Right renal cortex interstitium (tissue), 3 donors: ENCODE measurements at regions not wholly inside any gene's neighbourhood (a gene's known extent, or its start where the extent isn't known, plus 50 kb on each side); places are given as distances from the start of the nearest gene placed in this dataset.

Experiments used
- DNase-seq, 3 donors: peaks; one replicate each; pipeline ENCODE4 v3.0.0-alpha.2; 2013; ENCODE audit warnings: low read depth in 3 of 3, low spot score in 2 of 3

DNA sequence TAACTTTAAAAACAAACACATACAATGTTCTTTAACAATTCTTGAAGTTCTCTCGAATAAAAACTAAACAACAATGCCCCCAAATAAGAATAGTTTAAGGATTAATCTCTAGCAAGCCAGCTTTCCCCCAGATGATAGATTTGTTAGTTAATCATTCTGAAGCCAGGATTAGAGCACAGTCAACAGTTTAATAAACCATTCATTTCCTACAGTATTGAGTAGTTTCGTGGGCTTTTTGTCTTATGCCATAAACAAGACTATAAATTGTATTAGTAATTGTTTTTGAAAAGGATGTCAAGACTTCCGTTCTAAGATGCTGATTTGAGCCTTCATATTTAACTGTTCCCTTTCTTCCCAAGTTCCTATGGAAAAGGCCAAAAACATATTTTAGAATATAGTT, 136.6 kb downstream of the PIK3R1 start:
- no peak for DNase-seq

- no peak for DNase-seq
Measured at GRCh38 chr5:68353605-68354004, 138.0 kb downstream of the PIK3R1 start.

- DNase-seq: no peak
Measured at GRCh38 chr5:68354315-68354714, 138.8 kb downstream of the PIK3R1 start.

DNA sequence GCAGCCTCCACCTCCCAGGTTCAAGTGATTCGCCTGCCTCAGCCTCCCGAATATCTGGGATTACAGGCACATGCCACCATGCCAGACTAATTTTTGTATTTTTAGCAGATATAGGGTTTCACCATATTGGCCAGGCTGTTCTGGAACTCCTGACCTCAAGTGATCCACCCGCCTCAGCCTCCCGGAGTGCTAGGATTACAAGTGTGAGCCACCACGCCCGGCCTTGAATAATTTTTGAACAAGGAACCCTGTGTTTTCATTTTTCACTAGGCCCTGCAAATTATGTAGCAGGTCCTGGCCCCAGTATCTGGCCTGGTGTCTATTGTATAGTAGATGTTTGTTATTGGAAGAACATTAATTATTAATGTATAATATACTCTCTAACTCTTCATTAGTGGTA, 140.7 kb downstream of the PIK3R1 start:
- DNase-seq: no peak

DNA sequence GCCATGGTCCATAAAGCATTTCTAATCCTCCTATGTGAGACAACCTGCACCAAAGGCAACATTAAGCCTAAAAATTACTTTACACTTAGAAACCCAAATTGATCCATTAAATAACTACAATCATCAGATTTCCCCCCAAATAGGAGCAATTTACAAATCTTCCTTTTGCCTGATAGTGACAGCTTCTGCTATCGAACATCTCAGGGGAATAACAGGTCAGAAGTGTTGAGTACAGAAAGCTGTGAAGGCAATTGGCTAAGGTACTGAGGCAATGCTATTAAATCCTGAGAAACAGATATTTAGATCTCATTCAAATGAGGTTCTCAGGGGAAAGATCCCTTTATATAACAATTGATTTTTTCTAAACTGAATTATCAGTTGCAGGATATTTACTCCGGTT, 141.1 kb downstream of the PIK3R1 start:
- DNase-seq: no peak

- no peak for DNase-seq
Measured at GRCh38 chr5:68359699-68360098, 144.1 kb downstream of the PIK3R1 start.

GRCh38 chr5:68362331-68362730, 146.8 kb downstream of the PIK3R1 start:
- no peak for DNase-seq

- no peak for DNase-seq
Measured at GRCh38 chr5:68365889-68366288, 150.3 kb downstream of the PIK3R1 start.

DNA sequence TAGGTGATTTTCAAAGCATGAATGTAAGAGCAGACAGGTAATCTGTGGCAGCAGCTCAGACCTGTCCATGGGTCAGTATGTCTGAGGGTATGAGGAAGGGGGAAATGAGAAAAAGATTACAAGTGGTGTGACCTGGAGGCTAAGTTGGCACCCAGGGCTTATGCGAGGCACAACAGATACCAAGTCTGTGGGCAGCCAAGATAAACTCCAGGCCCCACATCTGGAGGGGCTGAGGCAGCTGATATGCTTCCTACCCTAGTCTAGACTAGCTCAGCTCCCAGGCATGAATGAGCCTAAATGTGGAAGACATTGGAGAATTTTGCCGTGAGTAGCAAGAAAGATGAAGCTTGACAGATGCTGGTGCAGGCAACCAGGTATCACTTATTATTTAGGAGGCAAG, 151.7 kb downstream of the PIK3R1 start:
- DNase-seq: no peak

DNA sequence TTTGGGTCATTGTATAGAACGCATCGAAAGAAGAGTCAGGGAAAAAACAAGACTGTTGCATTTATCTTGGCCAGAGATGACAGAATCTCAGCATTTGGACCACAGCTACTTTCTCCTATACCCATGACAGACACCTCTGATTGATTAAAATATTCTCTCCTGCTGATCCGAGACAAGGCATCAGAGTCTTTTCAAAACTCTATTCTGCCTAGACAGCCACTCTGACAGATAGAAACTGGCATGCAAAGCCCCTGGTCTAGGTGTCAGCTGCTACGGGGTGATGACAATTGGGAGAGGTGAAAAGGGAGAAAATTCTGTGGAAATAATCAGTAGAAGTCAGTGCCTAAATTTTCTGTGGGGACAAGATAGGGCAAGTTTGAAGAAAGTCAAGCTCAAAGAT, 152.2 kb downstream of the PIK3R1 start:
- no peak for DNase-seq

GRCh38 chr5:68368311-68369022, 152.9 kb downstream of the PIK3R1 start:
- DNase-seq: no peak

DNA sequence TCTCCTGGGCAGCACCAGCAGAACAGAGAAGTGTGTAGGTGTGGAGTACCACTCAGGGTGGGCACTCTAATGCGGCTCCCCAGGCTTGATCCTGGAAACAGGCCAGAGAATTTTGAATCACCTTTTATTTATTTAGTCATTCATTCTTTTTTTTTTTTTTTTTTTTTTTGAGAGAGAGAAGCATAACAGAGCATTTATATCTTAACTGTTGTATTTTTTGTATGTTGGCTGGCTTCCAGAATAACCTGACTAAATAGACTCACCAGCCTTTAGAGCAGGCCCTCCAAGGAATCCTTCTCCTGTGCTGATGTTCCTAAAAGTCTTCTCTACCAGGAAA, 153.4 kb downstream of the PIK3R1 start:
- DNase-seq: no peak

DNA sequence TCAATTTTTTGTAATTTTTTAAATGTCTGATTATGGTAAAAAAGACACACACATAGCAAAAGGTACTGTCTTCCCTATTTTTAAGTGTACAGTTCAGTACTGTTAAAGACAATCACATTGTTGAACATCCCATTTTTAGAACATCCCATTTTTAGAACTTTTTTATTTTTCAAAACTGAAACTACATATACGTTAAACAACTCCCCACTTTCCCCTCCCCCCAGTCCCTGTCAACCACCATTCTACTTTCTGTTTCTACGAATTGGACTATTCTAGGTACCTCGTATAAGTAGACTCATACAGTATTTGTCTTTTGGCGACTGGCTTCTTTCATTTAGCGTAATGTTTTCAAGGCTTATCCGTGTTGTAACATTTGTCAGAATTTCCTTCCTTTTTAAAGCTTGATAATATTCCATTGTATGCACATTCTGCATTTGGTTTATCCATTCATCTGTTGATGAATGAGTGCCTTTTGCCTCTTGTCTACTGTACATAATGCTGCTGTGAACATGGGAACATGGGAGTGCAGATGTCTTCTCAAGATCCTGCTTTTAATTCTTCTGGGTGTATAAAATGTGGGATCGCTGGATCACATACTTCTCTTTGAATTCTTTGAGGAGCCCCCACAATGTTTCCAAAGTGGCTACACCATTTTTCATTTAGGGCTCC, 154.0 kb downstream of the PIK3R1 start:
- no peak for DNase-seq

DNA sequence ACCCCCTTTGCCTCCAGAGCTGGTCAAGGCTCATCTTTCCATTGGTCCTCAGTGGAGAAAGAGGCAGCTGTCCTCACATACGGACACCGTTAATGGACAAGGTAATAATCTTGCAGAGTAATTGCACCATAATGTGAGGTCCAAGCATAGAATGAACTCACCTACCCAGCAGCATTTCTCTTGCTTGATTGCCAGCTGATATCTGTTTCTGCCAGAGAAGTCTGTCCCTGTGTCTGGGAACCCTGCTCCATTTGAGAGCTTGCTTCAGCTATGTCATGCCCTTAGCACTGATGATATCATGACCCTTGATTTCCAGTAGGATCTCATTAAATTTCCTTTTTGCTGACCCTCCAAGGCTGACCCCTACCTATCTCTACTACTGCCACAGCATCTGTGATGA, 154.6 kb downstream of the PIK3R1 start:
- no peak for DNase-seq

- no peak for DNase-seq
Measured at GRCh38 chr5:68371607-68372006, 156.1 kb downstream of the PIK3R1 start.

GRCh38 chr5:68372161-68372560, 156.6 kb downstream of the PIK3R1 start:
- no peak for DNase-seq

GRCh38 chr5:68373050-68373449, 157.5 kb downstream of the PIK3R1 start:
- no peak for DNase-seq

- no peak for DNase-seq
Measured at GRCh38 chr5:68374796-68375518, 159.4 kb downstream of the PIK3R1 start.

DNA sequence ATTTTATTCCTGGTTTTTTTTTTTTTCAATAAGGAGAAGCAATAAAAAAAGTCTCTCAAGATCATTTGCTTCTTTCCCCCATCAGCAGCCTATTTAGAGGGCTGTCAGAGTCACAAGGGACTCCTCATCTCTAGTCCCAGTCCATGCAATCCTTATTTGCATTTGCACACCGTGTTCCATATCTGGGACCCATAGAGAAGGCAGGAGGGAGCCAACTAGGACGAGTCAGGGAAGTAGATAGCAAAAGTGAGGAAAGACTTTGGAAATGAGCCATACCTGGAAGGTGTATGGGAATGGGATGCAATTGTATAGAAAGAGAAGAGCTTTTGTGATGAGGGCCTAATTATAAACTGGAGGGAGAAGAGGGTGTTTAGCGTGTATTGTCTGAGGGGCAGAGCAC, 160.0 kb downstream of the PIK3R1 start:
- DNase-seq: no peak

DNA sequence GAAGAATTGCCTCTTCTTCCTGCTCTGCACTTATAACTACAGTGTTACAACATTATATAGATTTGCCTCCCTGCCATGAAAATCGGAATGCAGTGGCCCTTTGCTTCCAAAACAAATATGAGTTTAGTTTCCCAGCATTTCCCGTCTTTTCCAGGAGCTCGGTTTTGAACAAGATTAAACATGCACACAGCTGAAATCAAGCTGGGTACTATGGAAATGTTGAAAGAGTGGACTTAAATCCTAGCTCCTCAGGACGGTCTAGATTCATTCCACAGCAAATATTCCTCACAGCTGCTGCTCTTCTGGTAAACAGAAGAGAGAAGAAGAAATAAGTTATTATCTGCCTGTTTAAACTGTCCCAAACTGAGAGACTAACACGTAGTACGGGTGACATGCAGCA, 161.4 kb downstream of the PIK3R1 start:
- DNase-seq: no peak

GRCh38 chr5:68377733-68378132, 162.2 kb downstream of the PIK3R1 start:
- DNase-seq: no peak

- no peak for DNase-seq
Measured at GRCh38 chr5:68378204-68378820, 162.8 kb downstream of the PIK3R1 start.
